GM18505 (cell line): ENCODE measurements at regions not wholly inside any gene's neighbourhood (a gene's known extent, or its start where the extent isn't known, plus 50 kb on each side); places are given as distances from the start of the nearest gene placed in this dataset.
A peak's percentile ranks its signal among the peaks of the same experiment; 100 is the strongest.

Experiments
- ATAC-seq: cut with Tn5 transposase; IDR thresholded peaks from one replicate; pipeline ENCODE4 v1.9.1; 2021; ENCODE audit not compliant: unreplicated experiment
- POLR2A ChIP-seq: IDR thresholded peaks from 4 replicates; pipeline ENCODE4 v1.6.1; 2011; ENCODE audit warnings: borderline replicate concordance; ENCODE audit not compliant: insufficient read depth, insufficient read length; ENCODE audit errors: extremely low read depth

DNA sequence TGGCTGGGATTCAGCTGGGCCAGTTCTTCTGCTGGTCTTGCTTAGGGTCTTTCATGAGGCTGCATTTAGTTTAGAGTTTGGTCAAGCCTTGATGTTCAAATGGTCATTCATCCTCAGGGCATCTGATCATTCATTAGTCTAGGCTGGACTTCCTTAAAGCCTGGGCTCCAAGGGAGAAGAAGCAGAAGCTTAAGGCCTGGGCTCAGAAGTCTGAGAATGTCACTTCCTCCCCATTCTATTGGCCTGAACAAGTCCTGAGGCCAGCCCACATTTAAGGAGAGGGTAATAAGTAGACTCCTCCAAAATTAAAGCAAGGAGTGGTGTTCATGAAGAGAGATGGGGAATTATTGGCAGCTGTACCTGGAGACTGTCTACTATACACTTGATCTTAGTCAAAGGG lies 193.2 kb upstream of the HABP2 start:
- no peak for ATAC-seq
- TF ChIP-seq POLR2A: no peak

DNA sequence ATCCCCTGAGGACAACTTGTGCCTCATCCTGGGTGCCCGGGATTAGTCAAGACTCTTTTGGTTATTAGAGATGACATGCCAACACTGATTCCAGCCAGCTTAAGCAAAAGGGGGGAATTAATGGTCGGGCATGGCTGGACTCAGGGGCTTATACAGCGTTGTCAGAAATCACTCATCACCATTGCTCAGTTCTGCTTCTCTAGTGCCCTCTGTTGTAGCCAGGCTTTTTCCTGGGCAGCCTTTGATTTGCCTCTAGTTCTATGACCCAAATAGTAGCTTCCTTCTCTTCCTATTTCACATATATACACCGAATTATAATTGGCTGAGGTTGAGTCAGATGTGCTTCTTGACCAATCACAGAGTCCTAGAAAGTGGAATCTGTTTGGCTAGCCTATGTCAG lies 192.0 kb upstream of the HABP2 start:
- no peak for ATAC-seq
- TF ChIP-seq POLR2A: no peak

DNA sequence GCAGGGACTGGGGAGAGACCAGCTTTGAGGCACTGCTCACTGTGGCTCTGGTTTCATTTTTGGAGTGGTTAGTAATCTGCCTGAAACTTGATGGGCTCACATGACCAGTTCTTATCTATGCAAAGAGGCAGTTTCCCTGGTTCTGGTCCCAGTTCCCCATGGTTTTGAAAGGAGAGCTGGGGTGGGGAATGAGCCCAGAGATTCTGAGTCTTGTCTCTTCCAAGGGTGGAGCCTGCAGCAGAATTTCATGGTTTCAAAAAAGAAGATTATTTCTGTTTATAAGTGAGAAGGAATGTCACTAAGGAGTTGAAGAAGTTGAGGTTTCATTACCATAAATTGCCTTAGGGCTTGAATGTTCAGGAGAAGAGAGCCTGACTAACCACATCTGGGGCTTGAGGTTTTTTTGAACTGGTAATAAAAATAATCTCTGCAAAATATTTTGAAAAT lies 190.2 kb upstream of the HABP2 start:
- no peak for ATAC-seq
- TF ChIP-seq POLR2A: no peak

DNA sequence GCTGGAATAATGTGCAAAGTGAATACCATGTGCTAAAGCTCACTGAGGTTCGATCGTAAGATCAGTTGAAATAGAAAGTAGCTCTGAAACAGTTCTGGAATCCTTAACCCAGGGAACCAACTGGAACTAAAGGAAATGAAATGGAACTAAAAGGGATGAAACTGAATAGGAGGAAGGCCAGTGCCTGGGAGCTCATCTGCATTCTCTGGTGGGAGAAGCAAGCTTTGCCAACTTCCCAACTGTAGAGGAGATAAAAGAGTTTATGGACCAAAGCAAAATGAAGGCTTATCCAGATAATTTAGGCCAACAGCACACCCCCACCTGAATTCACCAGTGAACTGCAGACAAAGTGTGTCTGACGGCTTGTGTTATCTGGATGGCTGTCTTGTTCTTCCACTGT lies 188.6 kb upstream of the HABP2 start:
- no peak for ATAC-seq
- no peak for TF ChIP-seq POLR2A

DNA sequence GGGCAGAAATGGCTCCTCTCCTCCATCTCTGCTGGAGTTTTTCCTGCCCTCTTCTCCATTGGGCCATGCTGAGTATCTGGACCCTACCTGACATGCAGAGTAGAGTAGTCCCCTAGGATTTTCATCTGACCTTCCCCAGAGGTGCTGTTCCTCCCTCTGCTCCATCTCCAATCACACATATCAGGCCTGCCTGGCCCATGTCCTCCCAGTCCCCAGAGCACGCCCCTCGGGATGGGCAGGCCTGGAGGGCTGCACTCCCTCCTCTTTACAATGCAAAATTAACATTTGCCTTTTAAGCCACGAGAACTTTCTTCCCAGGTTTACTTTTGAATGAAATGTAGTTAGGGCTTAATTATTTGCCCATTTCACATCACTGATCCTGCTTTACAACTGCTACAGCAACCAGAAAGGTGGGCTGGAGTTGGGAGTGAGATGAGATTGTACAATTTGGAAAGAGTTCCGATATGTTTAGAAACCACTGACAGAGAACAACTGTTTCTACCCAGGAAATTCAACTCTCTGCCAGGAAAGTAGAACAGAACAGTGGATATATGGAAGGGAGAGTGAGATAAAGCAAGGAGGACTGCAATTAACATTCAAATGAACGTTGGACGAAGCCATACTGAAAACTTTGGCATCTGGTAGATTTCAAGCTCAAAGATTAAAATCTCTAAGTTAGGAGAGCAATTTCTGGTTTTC lies 184.0 kb upstream of the HABP2 start:
- no peak for ATAC-seq
- no peak for TF ChIP-seq POLR2A

DNA sequence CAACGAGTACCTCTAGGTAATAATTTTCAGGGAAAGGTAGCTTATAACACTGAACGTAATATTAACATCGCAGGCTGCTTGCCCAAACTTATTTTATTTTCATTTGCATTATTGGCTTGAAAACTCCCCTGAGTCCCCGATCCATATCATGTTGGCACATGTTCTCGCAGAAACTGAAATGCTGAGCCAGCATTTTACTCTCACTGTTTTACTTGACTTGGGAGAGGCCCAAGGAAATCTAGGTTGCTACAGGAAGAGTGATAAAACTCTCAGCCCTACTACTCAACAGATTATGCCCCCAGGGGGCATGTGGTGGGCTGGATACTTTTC lies 183.5 kb upstream of the HABP2 start:
- no peak for TF ChIP-seq POLR2A
- no peak for ATAC-seq

DNA sequence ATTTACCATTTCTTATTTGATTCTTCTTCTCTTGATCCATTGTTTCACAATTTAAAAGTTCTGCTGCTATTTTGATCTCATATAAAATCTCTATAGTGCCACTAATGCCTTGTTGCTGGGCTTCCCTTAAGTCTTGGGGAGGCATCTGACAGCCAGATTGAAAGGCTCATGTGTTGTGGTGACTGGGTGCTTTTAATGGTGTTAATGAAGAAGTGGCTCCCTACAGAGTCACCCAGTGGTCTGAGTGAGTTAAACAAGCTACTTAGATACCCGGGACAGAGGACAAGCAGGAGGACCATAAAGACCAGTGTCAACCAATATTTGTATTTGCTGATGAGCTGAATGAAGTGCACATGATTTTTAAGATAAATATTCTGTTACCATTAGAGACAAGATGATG lies 176.4 kb upstream of the HABP2 start:
- no peak for TF ChIP-seq POLR2A

DNA sequence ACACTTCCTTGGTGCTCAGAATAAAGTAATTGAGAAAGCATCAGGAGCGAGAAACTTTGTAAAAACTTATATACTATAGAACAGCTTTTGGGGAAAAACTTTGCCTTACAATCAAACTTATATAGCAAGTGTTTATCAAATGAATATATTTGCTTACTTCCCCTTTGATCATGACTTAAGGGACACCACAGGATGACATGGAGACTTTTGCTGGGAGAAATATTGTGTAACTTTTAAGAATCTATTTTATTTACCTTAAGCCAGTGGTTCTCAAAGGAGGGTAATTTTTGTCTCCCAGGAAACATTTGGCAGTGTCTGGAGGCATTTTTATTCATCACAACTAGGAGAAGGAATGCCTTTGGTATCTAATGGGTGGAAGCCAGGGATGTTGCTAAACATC lies 173.8 kb upstream of the HABP2 start:
- ATAC-seq: no peak
- TF ChIP-seq POLR2A: no peak

More for the DNA sequence above, 176.4 kb upstream of the HABP2 start:
- ATAC-seq: no peak

DNA sequence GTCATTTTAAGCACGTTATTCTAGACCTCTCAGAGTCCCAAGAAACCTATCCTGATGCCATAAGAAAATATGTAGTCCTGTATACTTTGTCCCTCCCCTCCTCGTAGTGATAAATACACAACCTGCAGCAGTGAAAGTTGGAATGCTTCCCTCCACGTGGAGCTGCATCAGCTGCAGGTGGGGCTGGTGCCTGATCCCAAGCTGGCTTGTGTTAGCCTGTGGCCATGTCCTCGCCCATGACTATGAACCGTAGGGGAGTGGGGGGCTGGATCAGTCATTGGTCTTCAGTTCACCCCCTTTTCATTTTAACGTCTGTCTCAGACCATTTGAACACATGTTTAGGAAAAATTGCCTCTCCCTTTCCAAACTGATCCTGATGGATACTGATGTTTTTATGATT lies 171.4 kb upstream of the HABP2 start:
- TF ChIP-seq POLR2A: no peak
- no peak for ATAC-seq

DNA sequence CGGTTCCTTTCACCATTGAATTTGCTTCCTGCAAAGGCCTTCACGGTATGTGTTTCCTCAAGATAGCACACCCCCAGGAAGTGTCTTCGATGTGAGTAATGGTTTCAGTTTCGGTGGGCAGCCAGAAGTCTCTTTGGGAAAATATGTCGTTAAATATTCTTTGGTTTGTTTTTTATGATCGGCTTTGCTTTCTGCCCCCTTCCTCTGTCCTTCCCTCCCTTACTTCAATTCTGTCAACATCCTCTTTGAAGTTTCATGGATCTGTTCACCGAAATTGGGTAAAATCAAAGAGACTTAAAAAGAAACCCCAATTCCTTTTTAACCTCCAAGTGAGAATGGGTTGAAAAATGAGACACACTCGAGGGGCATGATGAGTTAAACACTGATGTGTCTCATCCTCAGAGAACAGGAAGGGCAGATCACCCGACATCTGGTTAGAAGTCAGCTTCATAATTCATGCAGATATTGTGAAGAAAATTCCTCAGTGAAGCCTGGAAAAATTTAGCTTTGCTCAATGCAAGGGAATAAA lies 170.8 kb upstream of the HABP2 start:
- ATAC-seq: no peak
- TF ChIP-seq POLR2A: no peak

DNA sequence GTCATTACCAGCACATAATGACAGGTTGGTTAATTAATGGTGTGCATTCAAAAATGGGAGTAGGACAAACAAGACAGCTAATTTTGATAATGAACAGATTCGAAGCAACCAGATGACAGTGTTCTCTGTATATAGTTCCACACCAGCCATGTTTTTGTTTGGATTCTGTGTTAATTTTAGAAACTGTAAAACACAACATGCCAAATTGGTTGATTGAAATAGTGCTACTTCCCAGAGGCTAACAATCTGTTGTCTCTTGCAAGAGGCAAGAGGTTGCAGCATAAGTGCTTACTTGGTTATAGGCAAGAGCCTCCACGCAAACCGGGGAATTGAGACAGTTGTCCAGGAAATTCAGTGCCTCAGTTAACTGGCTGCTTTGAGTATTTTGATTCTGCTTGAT lies 170.2 kb upstream of the HABP2 start:
- TF ChIP-seq POLR2A: no peak
- ATAC-seq: no peak

DNA sequence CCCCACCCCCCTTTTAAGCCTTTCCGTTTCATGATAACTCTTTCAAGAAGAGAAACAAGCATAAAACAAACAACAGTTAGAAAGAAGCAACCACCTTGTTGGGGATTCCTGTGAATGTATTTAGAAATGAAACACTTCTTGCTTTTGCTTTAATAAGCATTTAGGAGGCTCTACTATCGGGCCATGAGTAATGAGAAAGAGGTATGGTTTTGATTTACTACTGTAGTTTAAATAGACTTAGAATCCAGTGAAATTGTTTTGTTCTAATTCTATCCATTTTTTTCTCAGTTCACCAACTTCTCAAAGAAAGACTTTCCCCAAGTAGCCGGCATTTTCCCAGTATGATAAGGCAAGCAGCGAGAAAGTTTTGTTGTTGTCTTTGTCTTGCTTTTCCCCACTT lies 168.7 kb upstream of the HABP2 start:
- TF ChIP-seq POLR2A: no peak
- ATAC-seq: no peak

DNA sequence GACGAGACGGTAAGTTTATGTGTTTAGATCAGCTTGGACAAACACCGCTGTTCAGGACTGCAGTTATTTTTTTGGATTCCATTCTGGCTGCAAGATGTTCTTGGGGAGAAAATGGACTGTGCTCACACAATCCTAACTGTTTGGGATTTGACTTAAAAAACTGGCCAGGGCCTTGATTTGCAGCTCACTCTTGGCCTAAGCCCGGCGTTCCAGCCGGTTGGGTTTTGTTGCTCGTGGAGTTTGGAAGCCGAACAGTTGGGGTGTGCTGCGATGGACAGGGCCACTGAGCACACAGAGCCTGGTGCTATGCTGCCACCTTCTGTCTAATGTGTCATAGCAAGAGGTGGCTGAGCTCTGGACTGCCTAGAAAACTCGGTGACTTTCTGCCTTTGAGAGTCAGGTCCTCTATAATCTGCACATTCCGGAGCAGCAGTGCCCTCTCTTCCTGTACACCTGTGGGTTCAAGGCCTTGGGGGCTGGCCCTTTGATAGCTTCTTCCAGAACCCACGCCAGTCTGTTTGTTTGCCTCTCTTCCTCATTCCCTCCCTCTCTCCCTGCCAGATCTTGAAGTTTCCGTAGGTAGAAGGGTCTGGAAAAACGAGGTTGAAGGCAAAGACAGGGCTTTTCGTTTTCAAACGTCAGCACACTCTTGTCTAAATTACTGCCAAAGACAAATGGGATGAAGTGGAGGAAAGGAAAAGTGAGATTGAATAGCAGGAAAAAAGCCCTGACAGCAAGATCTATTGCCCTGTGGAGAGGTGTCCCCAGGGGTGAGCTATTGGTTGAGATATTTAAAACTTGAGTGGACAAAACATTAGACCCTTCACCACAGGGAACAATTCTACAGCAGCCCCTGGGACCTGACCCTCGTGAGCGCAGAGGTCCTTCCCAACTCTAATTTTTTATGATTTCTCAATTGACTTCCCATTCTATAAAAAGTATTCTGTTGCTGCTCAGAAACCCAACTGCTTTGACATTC lies 167.5 kb upstream of the HABP2 start:
- TF ChIP-seq POLR2A: no peak
- ATAC-seq: peak; percentile 92

DNA sequence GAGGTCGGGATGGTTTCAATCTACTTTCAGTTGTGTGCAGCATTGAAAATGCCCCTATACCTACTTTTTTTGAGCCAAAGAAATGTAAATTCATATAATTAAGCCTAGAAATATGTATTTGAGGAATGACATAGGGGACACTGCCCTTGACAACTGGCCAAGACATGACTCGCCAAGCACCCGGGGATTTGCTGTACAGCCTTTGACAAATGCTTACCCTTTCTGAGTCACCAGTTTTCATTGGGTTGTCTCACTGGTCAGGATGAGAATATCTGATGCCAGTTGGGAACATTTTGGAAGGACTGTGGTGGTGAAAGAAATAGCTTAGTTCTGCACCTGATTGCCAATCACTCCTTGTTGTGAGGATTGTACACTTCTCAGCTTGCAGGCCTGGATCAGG lies 166.8 kb upstream of the HABP2 start:
- ATAC-seq: no peak
- no peak for TF ChIP-seq POLR2A
